OCI-LY3 (cell line): ENCODE measurements at regions not wholly inside any gene's neighbourhood (a gene's known extent, or its start where the extent isn't known, plus 50 kb on each side); places are given as distances from the start of the nearest gene placed in this dataset.

Experiments used
- H2AFZ ChIP-seq: fragments of 200-600, 300-600 bp; shearing (Covaris generic); 2 replicates; pipeline ENCODE4 v1.6.0; 2014; ENCODE audit warnings: antibody characterized with exemption, low read depth, low read length
- H3K27ac ChIP-seq: fragments of 200-600, 300-600 bp; sonication (generic); 2 replicates; pipeline ENCODE4 v1.5.1; 2014; ENCODE audit warnings: mild to moderate bottlenecking, low read length, moderate library complexity, mixed read lengths
- H3K27me3 ChIP-seq: fragments of 200-600, 300-600 bp; sonication (generic); 2 replicates; pipeline ENCODE4 v1.6.1; 2014; ENCODE audit warnings: low read depth, low read length, mixed read lengths
- H3K36me3 ChIP-seq: fragments of 200-600, 300-600 bp; sonication (generic); replicated peaks from 2 replicates; pipeline ENCODE3; 2014; ENCODE audit warnings: low read depth, low read length, mixed read lengths
- H3K4me1 ChIP-seq: fragments of 300-600, 200-600 bp; sonication (generic); 2 replicates; pipeline ENCODE4 v1.6.1; 2014; ENCODE audit warnings: low read length, mixed read lengths
- H3K4me2 ChIP-seq: fragments of 200-600, 300-600 bp; sonication (generic); 2 replicates; pipeline ENCODE4 v1.6.1; 2014; ENCODE audit warnings: low read length, mixed read lengths
- H3K4me3 ChIP-seq: fragments of 300-600, 200-600 bp; sonication (generic); 2 replicates; pipeline ENCODE4 v1.5.1; 2014; ENCODE audit warnings: antibody characterized with exemption, mild to moderate bottlenecking, low read length, moderate library complexity
- H3K79me2 ChIP-seq: fragments of 300-600, 200-600 bp; shearing (Covaris generic); 2 replicates; pipeline ENCODE4 v1.6.1; 2014; ENCODE audit warnings: mild to moderate bottlenecking, low read length, mixed read lengths
- H3K9ac ChIP-seq: fragments of 300-600, 200-600 bp; shearing (Covaris generic); 2 replicates; pipeline ENCODE4 v1.6.0; 2014; ENCODE audit warnings: mild to moderate bottlenecking, low read length, moderate library complexity
- H3K9me3 ChIP-seq: fragments of 200-600, 300-600 bp; shearing (Covaris generic); 2 replicates; pipeline ENCODE4 v1.6.1; 2014; ENCODE audit warnings: low read length, mixed read lengths; ENCODE audit not compliant: insufficient read depth
- H4K20me1 ChIP-seq: fragments of 200-600, 300-600 bp; sonication (generic); 2 replicates; pipeline ENCODE4 v1.6.1; 2016; ENCODE audit warnings: low read length, mixed read lengths; ENCODE audit not compliant: insufficient read depth
- EZH2phosphoT487 ChIP-seq: fragments of 200-600 bp; shearing (Covaris generic); IDR thresholded peaks from 2 replicates; pipeline ENCODE4 v1.6.1; 2018; ENCODE audit warnings: antibody characterized with exemption, mixed run types, low read depth
- TF ChIP-seq, protein P1 (sequence below): fragments of 200-600, 300-600 bp; sonication (generic); IDR thresholded peaks from 2 replicates; pipeline ENCODE4 v1.5.1; 2014; ENCODE audit warnings: antibody characterized with exemption, low read length, low read depth

- Histone ChIP-seq H3K9ac (no peak overlapping the region), H3K4me2 (no peak overlapping the region)
Observed at GRCh38 chr2:188705191-188705590, 269.0 kb upstream of the COL3A1 start.

DNA sequence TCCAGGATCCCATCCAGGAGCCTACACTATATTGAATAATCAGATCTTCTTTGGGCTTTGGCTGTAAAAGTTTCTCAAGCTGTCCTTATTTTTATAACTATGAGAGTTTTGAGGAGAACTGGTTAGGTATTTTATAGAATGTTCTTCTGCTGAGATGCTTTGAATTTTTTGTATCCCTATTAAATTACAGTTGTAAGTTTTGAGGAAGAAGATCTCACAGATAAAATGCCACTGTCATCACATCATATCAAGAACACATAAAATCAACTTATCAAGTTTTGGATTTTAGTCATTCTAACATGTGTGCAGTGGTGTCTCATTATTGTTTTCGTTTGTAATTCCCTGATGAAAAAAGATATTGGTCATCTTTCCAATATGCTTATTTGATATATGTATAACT lies 260.2 kb upstream of the COL3A1 start:
- H2AFZ ChIP-seq = no peak overlapping the region
- H3K27me3 ChIP-seq = no peaks in the 10 kb centered on the region
- no peak overlapping the region for H3K4me3 ChIP-seq
- no peaks in the 10 kb centered on the region for H3K4me1 ChIP-seq
- H3K4me2 ChIP-seq = no peak overlapping the region
- no peaks in the 10 kb centered on the region for H4K20me1 ChIP-seq
- no peaks in the 10 kb centered on the region for H3K36me3 ChIP-seq
- no peak overlapping the region for H3K9ac ChIP-seq
- no peaks in the 10 kb centered on the region for H3K9me3 ChIP-seq
- no peaks in the 10 kb centered on the region for H3K79me2 ChIP-seq
- H3K27ac ChIP-seq = no peak overlapping the region
- TF ChIP-seq, protein P1, sequence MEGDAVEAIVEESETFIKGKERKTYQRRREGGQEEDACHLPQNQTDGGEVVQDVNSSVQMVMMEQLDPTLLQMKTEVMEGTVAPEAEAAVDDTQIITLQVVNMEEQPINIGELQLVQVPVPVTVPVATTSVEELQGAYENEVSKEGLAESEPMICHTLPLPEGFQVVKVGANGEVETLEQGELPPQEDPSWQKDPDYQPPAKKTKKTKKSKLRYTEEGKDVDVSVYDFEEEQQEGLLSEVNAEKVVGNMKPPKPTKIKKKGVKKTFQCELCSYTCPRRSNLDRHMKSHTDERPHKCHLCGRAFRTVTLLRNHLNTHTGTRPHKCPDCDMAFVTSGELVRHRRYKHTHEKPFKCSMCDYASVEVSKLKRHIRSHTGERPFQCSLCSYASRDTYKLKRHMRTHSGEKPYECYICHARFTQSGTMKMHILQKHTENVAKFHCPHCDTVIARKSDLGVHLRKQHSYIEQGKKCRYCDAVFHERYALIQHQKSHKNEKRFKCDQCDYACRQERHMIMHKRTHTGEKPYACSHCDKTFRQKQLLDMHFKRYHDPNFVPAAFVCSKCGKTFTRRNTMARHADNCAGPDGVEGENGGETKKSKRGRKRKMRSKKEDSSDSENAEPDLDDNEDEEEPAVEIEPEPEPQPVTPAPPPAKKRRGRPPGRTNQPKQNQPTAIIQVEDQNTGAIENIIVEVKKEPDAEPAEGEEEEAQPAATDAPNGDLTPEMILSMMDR = no peak
- no peak for TF ChIP-seq EZH2phosphoT487

More at GRCh38 chr2:188705191-188705590, 269.0 kb upstream of the COL3A1 start:
- no peak overlapping the region for H3K4me3 ChIP-seq
- H4K20me1 ChIP-seq = no peaks in the 10 kb centered on the region
- H3K27me3 ChIP-seq = no peaks in the 10 kb centered on the region
- H3K27ac ChIP-seq = no peak overlapping the region
- no peaks in the 10 kb centered on the region for H3K9me3 ChIP-seq
- no peak for TF ChIP-seq EZH2phosphoT487
- TF ChIP-seq, protein P1 = no peak
- H3K79me2 ChIP-seq = no peaks in the 10 kb centered on the region
- no peak overlapping the region for H2AFZ ChIP-seq
- no peaks in the 10 kb centered on the region for H3K36me3 ChIP-seq
- peaks cover 7% of the 10 kb centered on the region; the same call in 1 of the 2 replicates for H3K4me1 ChIP-seq

- Histone ChIP-seq H3K9ac (no peak overlapping the region), H3K4me3 (no peak overlapping the region), H2AFZ (no peak overlapping the region), H3K36me3 (no peaks in the 10 kb centered on the region), H4K20me1 (no peaks in the 10 kb centered on the region), H3K79me2 (no peaks in the 10 kb centered on the region), H3K27me3 (no peaks in the 10 kb centered on the region), H3K4me1 (peaks cover 5% of the 10 kb centered on the region; the same call in 1 of the 2 replicates), H3K9me3 (no peaks in the 10 kb centered on the region), H3K4me2 (no peak overlapping the region), H3K27ac (no peak overlapping the region)
- no peak for TF ChIP-seq EZH2phosphoT487
- TF ChIP-seq, protein P1 = no peak
Observed at GRCh38 chr2:188720811-188721605, 253.2 kb upstream of the COL3A1 start.

- H3K27ac ChIP-seq = no peak overlapping the region
Observed at GRCh38 chr2:188721784-188722183, 252.4 kb upstream of the COL3A1 start.

More at GRCh38 chr2:188721784-188722183, 252.4 kb upstream of the COL3A1 start:
- TF ChIP-seq, protein P1 = no peak
- TF ChIP-seq EZH2phosphoT487 = no peak
- Histone ChIP-seq H4K20me1 (no peaks in the 10 kb centered on the region), H3K9ac (no peak overlapping the region), H2AFZ (no peak overlapping the region), H3K9me3 (no peaks in the 10 kb centered on the region), H3K36me3 (no peaks in the 10 kb centered on the region), H3K27me3 (no peaks in the 10 kb centered on the region), H3K79me2 (no peaks in the 10 kb centered on the region), H3K4me3 (no peak overlapping the region), H3K4me2 (no peak overlapping the region), H3K4me1 (peaks cover 5% of the 10 kb centered on the region; the same call in 1 of the 2 replicates)
